HUDEP-2 (cell line): ENCODE measurements at regions not wholly inside any gene's neighbourhood (a gene's known extent, or its start where the extent isn't known, plus 50 kb on each side); places are given as distances from the start of the nearest gene placed in this dataset.

Source experiments
- DNase-seq, 76 experiments: peaks; one replicate each; lab custom pipeline; 2025; ENCODE audit not compliant: unreplicated experiment in 76 of 76; lab: John Stamatoyannopoulos, UW

DNA sequence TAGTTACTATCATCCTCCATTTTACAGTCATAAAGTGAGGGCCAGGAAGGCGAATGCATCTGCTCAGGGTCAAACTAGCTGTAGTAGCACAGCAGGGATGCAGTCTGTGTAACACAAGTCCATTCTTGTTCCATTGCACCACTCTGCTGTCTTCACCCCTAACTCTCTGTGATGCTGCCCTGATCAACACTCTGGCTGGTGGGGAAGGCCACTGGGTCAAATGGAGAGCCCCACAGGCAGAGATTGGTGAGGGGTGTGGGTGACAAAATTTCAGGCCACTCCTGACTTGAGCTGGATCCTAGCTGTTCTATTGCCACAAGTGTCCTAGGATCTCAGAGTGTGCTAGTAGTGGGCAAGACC lies 136.5 kb downstream of the PJA1 start:
- no peak for DNase-seq

DNA sequence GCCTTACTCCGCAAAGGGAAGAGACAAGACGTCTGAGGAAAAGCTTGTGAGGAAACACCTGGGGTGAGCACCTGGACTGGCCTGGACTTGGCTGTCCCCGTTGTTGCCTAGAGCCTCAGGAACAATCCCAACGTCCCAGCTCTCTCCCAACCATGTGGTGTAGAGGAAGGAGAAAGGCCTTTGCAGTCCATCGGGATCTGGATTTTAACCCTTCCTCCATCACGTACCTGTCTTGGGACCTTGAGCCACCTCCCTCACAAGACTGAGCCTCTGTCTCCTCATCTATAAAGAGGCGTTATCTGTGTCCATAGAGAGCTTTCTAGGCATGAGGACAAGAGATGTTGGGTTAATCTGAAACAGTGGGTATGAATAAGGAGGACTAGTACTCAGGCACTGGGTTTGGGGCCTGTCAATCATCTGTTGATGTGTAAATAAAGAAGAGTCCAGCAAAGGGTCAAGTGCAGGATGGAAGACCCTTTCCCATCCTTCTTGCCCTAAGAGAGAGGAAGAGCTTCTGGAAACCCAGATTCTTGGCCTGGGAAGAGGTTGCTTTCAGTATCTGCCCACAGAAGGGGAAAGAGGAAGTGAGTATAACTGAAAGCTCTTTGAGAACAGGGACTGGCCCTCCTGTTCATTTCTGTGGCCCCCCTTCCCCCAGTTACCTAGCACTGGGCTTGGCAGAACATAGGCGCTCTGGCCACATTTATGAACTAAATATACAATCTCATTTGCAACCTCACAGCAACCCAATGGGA lies 137.1 kb downstream of the PJA1 start:
- DNase-seq: no peak

DNA sequence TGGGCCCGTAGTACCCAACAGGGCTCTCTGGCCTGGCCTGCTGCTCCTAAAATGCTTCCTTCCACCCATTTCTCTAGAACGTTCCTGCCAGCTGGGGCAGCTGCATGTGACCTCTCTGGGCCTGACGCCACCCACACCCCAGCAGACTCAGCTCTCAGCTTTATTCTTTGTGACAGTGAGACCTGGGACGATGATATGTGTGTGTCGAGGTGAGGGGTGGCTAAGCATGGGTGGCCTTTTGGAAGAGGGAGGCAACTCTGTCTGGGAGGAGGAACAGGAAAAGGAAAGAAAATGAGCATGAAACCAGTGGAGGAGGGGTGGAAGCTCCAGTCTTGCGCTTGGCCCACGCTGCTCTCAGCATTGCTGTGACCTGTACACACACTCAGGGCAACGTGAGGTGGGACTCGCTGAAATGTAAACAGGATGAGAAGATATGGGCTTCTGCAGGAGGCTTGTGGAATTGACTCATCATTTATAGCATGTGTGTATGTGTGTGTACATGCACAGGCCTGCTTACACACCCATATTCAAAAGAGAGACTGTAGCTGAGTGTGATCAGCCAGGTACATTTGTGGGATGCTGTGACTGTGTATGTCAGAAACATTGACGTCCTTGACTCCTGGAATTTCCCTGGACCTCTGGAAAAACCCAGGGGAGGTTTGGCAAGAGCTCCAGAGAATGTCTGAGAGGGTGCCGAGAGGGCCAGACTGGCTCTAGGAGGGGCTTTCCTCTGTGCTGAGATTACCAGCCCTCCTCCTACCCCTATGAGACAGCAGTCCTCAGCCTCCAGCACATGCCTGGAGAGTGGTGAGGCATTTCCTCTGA lies 137.9 kb downstream of the PJA1 start:
- DNase-seq: no peak

DNA sequence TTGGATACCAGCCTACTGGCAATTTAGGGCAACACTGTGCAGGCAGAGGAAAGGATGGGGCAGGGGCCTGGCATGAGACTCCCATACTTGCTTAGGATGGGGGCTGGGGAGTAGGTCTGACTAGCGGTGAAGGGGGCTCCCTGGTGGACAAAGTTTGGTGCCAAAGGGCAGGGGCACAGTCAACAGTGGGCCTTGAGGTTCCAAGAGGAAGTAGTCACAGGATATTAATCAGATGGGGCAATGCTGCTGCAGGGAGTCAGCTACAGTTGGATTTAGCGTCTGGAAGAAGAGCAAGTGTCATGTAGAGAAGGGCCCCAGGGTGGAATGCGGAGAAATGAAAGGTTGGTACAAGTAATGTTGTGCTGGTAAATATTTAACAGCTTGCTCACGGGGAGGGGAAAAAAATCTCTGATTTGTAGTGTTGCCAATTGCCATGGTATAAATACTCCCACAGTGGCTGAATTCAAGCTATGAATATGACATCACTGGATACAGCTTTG lies 139.4 kb downstream of the PJA1 start:
- DNase-seq: no peak

DNA sequence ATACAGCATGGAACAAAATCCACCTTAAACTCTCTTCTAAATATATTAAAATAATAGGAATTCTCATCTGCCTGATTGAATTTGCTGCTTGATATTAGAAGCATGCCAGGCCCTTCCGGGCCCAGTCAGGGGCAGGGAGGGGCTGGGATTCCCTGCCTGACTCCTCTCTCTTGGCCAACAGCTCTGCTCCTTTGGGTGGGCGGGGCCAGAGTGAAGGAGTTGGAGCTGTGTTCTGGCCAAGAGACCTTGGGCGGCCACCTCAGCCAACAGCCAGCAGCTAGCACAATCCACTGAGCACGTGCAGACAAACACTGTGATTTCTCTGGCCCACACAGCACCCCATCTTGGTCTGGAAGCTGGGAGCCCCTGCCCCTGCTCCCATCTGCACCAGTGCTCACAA lies 140.3 kb downstream of the PJA1 start:
- peak in 2 of 76 experiments; percentile 0 for DNase-seq

DNA sequence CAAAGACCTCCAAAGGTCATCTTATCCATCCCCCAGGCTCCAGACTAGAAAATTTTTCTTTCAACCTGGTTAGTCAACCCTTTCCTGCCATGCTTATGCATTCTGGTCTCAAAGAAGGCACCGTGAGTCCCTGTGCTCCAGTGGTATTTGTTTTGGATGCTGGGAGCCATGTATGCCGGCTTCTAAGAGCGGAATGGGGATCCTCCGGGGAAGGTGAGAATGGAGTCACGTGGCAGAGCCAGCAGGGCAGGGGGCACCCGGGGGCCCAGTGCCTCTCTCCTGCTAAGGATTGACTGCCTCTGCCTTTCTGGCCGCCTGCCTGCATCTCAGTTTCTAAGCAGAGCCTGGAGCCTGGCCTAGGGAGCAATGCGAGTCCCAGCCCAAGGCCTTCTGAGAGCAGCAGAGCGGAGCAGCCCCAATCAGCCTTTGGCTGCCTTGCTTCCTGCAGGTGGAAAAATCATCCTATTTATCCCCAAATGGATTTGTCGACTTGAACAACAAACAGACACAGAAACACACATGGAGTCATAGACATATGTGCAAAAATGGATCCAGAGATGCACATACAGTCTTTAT lies 141.0 kb downstream of the PJA1 start:
- no peak for DNase-seq

DNA sequence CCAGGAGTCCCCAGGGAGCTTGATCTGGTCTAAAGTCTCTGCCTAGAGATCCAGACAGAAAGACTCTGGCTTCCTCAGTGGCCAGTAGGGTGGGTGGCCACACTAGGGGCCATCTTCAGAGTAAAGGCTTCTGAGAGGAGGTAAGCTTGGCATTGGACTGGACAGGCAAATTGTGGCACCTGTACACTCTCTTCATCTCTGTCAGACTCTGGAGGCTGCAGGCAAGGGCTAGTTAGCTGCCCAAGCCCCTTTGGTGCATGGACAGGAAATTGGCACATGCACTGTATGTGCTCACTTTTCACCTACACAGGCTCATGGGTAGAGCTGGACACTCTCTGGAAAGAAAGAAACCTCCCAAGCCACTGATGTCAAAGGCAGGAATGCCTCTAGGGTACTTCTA lies 142.8 kb downstream of the PJA1 start:
- DNase-seq: no peak

DNA sequence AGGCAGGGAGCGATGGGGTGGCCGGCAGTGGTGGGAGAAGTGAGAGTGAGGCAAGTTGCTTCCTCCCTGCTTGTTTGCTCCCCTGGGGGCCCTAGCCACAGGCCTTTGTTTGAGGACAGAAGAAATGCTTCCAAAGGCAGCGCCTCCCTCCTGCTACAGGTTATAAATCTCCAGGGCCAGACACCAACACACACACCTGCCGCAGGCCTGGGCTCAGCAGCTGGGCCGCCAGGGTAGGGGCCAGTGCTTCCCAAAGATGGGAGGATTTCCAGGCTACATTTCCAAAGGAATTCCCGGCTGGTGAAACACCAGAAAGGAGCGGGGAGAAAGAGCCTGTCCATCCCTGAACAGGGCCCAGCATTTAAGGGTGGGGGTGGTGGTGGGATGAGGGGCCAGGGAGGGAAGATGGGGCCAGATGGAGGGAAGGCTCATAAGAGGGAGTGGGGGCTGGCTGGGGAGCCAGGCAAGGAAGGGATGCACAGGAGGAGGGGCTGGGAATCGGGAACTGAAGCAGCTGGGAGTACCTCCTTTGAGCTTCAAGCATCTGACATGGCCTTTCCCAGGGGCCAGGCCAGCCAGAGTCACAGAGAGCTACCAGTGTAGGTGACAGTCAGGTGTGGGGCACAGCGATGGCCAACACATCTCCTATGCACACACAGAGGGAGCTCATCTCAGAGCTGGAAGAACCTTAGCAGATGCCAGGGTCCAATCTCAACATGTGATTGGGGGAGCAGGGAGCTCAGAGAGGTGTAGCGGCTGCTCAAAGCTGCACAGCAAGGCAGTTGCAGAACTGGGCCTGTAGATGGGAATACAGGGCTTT lies 143.9 kb downstream of the PJA1 start:
- no peak for DNase-seq

DNA sequence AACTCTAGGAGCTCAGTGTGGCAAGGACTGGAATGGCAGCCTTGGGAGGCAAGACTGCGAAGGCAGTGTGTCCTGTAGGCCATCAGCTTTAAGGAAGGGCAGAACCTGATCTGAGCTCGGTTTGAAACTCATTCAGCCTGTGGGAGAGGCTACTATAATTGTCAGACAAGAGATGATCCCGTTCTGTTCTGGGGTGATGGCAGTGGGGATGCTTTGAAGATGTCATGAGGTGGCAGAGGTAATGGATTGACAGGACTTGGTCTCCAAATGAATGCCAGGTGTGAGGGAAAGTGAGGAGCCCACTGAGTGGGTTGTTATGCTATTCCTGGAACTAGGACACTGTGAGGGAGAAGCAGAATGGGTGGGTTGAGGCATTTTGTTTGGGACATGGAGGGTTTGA lies 144.9 kb downstream of the PJA1 start:
- no peak for DNase-seq

DNA sequence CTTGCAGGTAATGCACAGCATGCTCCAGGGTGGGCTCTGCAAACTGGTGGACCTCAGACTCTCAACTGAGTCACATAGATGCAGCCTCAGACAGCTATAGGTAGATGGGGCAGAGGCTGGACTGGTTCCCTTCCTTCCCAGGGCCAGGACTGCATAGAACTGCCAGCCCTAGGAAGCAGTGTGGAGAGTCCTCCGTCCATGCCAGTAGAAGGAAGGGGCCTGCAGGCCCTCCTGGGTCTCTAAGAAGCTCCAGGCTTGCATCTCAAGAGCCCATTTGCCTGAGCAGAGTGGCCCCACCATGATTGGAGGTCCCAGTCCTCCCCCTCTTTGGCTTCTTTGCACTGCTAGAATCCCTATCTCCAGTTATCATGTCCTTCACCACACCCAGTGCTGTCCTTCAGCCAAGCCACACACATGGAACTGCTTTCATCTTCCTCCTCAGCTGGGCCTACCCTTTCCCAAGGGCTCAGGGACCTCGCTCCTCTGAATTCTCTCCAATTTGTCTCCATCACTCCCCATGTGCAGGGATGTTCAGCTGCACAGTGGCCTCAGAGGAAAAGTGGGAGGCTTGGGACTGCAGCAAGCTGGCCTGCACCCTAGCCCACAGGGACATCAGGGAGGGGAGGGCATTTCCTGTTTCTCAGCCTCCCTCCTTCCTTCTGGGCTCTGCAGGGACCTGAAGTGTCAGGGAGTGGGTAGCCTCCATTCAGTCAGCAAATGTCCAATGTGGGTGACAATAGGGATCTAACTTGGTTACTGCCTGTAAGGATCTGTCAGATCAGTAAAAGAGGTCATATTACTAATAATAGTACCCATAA lies 146.0 kb downstream of the PJA1 start:
- no peak for DNase-seq

DNA sequence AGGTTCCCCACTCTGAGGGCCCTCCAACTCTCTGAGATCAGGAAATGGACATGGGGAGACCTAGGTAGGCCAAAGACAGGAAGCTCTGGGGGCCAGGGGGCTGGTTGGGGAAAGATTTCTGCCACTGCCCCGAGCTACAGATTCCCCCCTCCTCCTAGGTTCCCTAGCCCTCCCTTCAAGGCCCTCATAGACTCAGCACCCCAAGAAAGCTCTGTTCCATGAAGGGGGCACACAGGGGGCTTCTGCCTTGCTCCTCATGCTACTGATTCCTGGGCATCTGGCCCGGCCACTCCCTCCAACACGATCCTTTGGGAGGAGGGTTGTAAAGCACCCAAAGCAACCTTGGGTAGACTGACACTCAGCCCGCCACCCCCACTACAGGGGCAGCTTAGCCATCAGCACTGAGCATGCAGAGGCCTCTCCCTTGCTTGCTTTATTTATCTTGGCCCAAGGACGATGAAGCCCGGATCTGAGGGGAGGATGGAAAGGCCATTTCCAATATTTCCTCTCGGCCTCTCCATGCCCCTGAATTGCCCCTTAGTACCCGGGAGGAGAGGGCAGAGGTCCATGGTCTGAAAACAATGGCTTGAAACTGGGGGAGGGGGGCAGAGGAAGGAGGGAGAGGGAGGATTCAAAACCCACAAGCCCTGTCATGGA lies 146.7 kb downstream of the PJA1 start:
- no peak for DNase-seq

DNA sequence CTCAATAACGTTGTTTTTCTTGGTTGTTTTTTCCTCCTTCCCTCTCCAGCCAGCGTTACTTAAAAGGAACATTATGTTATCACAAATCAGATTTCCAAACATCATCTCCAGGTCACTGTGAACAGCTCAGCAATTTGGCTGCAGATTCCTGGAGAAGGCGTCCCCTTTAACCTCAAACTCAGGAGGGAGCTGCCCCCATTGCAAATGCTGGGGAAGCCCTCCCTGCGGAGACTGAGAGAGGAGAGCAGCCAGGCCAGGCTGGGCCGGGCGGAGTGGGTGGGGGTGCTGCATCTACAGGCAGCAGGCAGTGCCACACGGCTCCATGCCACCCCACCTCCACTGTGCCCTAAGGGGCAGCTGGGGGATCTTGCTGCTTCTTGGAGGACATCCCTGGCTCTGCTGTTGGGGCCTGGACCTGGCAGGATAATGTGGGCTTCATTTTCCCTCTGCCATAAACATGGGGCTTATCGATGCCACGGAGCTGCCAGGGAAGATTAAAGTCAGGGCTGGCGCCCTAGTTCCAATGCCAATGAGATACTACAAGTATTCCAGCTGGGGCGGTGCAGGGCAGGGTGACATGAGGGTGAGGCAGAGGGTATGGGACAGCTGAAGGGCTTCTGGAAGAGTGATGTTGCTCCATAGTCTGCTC lies 148.8 kb downstream of the PJA1 start:
- DNase-seq: no peak

DNA sequence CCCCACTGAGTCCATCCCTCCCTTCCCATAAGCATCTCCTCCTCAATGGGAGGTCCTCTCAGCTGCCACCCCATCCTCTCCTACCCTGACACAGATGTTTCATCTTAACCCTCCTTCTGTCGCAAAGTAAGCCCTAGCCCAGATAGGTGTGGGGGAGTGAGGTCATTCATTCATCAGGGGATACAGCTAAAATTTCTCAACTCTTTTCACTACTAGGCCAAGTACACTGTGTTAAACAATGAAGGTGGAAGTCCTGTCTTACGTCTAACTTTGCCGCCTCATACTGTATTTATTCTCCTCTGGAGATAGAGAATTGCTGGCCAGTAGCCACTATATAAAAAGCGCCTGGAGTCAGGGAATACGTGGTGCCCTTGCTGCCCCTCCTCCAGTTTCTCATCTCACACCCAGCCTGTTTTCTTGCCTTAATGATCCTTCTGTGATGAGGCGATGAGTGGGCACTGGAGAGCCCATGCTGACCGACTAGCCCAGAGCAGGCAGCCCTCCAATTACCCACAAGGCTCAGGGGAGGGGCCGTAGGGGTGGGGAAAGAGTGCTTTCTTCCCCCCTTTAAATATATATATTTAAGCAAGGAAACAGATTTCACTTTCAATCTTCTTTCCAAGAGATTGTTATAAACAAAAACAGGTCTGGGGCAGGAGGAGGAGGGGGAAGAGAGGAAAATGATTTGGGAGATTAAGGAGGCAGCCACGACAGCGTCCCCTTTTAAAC lies 149.5 kb downstream of the PJA1 start:
- no peak for DNase-seq

DNA sequence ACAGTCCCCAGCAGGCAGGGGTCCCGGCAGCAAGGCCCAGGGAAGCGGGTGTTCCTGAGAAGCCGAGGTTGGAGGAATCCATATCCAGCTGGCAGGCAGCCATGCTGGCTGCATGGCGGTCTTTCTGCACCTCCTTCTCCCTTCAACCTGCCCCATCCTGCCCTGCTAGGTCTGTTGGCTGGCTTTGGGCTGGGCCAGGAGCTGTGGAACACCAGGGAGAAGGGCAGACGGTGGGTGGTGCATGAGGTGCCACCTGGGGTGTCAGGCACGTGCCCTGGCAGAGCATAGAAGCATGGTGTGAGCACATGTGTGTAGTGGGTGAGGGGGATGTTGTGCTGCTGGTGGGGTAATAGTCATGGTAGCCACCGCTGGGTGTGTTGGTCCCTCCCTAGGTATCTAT lies 150.1 kb downstream of the PJA1 start:
- DNase-seq: no peak

DNA sequence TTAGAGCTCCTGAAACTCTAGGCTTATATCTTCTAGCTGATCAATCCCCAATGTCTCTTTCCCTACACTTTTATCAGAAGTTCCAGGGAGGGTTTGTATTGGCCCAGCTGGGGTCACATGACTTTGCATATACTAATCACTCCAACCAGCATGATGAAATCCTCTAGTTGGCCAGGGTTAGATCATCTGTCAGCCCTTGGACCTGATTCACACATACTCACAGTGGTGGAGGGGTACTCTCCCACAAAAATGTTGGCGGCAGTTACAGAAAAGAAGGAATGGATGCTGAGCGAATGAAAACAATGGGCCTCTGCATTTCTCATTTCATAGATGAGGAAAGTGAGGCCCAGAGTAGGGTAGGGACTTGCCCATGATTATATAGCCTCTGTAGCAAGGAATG lies 151.1 kb downstream of the PJA1 start:
- DNase-seq: no peak

DNA sequence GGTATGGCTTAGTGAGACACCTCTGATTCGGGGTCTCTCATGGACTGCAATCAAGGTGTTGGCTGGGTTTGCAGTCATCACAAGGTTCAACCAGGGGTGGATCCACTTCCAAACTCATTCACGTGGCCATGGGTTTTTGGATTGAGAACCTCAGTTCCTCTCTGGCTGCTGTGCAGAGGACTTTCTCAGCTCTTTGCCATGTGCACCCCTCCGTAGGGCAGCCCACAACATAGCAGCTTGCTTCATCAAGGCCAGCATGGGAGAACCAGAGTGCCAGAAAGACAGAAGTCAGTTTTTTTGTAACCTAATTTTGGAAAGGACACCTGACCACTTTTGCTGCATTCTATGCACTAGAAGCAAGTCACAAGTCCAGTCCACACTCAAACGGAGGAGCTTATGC lies 154.9 kb downstream of the PJA1 start:
- DNase-seq: no peak

DNA sequence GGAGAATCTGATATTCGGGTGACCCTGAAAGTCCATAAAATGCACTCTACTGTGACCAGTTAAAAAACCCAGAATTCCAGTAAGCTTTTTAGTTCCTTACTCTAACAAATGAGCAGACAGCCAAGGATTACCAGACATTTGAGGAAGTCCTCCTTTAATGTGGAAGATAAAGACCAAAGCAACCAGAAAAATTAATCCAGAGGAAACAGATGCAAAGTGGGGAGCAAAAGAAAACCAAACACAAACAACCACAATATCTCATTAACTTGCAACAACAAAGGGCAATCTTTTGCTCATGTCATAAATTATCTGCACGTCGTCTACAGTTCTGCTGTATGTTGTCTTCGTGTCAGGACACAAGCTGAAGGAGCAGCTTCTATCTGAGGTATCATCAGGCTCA lies 164.4 kb downstream of the PJA1 start:
- DNase-seq: no peak

DNA sequence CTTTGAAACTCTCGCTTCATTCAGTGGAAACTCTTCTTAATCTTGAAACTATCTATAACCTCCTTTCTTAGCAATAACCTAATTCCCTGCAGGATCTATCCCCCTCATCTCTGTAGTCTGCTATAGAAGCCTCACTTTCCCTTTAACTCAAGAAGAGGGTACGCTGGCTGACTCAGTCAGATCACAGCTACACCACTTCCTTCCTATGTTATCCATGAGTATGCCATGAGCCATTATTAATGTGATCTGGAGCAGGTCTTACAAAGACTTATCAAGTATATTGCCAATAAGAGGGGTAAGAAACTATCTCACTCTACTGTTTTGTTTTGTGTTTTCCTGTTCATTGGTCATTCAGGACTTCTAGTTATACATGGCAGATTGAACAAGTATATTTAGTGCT lies 165.3 kb downstream of the PJA1 start:
- DNase-seq: no peak
